ENCODE measurements at regions not wholly inside any gene's neighbourhood (a gene's known extent, or its start where the extent isn't known, plus 50 kb on each side); places are given as distances from the start of the nearest gene placed in this dataset.

- H3K4me1 ChIP-seq (replicated peaks; ENCODE audit: insufficient read depth): no peaks in the 10 kb centered on the region
- H3K27ac ChIP-seq: no peak overlapping the region
- H3K9me2 ChIP-seq (ENCODE audit: insufficient read depth): no peaks in the 10 kb centered on the region
- H3K36me3 ChIP-seq (ENCODE audit: low read depth): no peaks in the 10 kb centered on the region
- ChIA-PET CTCF (interaction anchor here (0.6 kb wide), 1 partner anchor 17 kb away, joined by 3 read pairs; no protein-coding TSS in a partner anchor), POLR2A (ENCODE audit: unreplicated experiment) (no interaction called here)
- H3K9me3 ChIP-seq (ENCODE audit: insufficient read depth, low read depth): no peaks in the 10 kb centered on the region
- peaks cover 12% of the 10 kb centered on the region; the same call in 1 of the 2 replicates for H3K27me3 ChIP-seq (ENCODE audit: insufficient read depth, low read depth)
- no TSS peak for BruUV-seq (replicated peaks)
- TF ChIP-seq CTCF (conservative IDR thresholded peaks at IDR 0.05): no peak
- no peak for TF ChIP-seq EZH2 (IDR thresholded peaks at IDR 0.05; ENCODE audit: low read depth)
- H3F3A ChIP-seq (ENCODE audit: insufficient read depth, low read depth): no peaks in the 10 kb centered on the region
- no peaks in the 10 kb centered on the region for H4K20me1 ChIP-seq (ENCODE audit: insufficient read depth)
- no peak for DNase-seq
- H3K4me2 ChIP-seq: no peak overlapping the region
- H3K4me3 ChIP-seq: no peak overlapping the region
- no peak overlapping the region for H2AFZ ChIP-seq
- H3K79me2 ChIP-seq (ENCODE audit: low read depth): no peaks in the 10 kb centered on the region
- intact Hi-C loops (cut with micrococcal nuclease; ENCODE audit: unreplicated experiment): no loop called here
Observed at GRCh38 chr5:160500786-160501779, 79.4 kb downstream of the PTTG1 start.

- CTCF ChIA-PET: no interaction called here
- TF ChIP-seq EZH2 (IDR thresholded peaks at IDR 0.05; ENCODE audit: low read depth) (no peak), CTCF (conservative IDR thresholded peaks at IDR 0.05) (no peak)
- H3K9me2 ChIP-seq (ENCODE audit: insufficient read depth): no peaks in the 10 kb centered on the region
- no peak overlapping the region for H3K4me3 ChIP-seq
- BruUV-seq (replicated peaks): no TSS peak
- no peaks in the 10 kb centered on the region for H3K4me1 ChIP-seq (replicated peaks; ENCODE audit: insufficient read depth)
- DNase-seq: no peak
- H4K20me1 ChIP-seq (ENCODE audit: insufficient read depth): no peaks in the 10 kb centered on the region
- no peaks in the 10 kb centered on the region for H3K9me3 ChIP-seq (ENCODE audit: insufficient read depth, low read depth)
- H3K4me2 ChIP-seq: no peak overlapping the region
- intact Hi-C loops (cut with micrococcal nuclease; ENCODE audit: unreplicated experiment): no loop called here
- H3F3A ChIP-seq (ENCODE audit: insufficient read depth, low read depth): no peaks in the 10 kb centered on the region
- H2AFZ ChIP-seq: no peak overlapping the region
- H3K27me3 ChIP-seq (ENCODE audit: insufficient read depth, low read depth): peaks cover 12% of the 10 kb centered on the region; the same call in 1 of the 2 replicates
- no peak overlapping the region for H3K27ac ChIP-seq
- POLR2A ChIA-PET (ENCODE audit: unreplicated experiment): no interaction called here
- no peaks in the 10 kb centered on the region for H3K36me3 ChIP-seq (ENCODE audit: low read depth)
- H3K79me2 ChIP-seq (ENCODE audit: low read depth): no peaks in the 10 kb centered on the region
Observed at GRCh38 chr5:160504906-160505305, 83.3 kb downstream of the PTTG1 start.

GRCh38 chr5:160506006-160507004, 84.7 kb downstream of the PTTG1 start:
- H3K27ac ChIP-seq: no peak overlapping the region
- H3K36me3 ChIP-seq (ENCODE audit: low read depth): no peaks in the 10 kb centered on the region
- POLR2A ChIA-PET (ENCODE audit: unreplicated experiment): interaction anchor here (0.6 kb wide), 1 partner anchor 1240 kb away, joined by 10 read pairs; no protein-coding TSS in a partner anchor
- no peak overlapping the region for H2AFZ ChIP-seq
- peaks cover 25% of the 10 kb centered on the region for H3K27me3 ChIP-seq (ENCODE audit: insufficient read depth, low read depth)
- H3K79me2 ChIP-seq (ENCODE audit: low read depth): no peaks in the 10 kb centered on the region
- H3F3A ChIP-seq (ENCODE audit: insufficient read depth, low read depth): no peaks in the 10 kb centered on the region
- H3K9me2 ChIP-seq (ENCODE audit: insufficient read depth): no peaks in the 10 kb centered on the region
- H3K4me1 ChIP-seq (replicated peaks; ENCODE audit: insufficient read depth): no peaks in the 10 kb centered on the region
- CTCF ChIA-PET: no interaction called here
- DNase-seq: no peak
- no peaks in the 10 kb centered on the region for H3K9me3 ChIP-seq (ENCODE audit: insufficient read depth, low read depth)
- H4K20me1 ChIP-seq (ENCODE audit: insufficient read depth): no peaks in the 10 kb centered on the region
- intact Hi-C loops (cut with micrococcal nuclease; ENCODE audit: unreplicated experiment): no loop called here
- TF ChIP-seq CTCF (conservative IDR thresholded peaks at IDR 0.05): no peak
- TF ChIP-seq EZH2 (IDR thresholded peaks at IDR 0.05; ENCODE audit: low read depth): no peak
- H3K4me3 ChIP-seq: no peak overlapping the region
- H3K4me2 ChIP-seq: no peak overlapping the region
- BruUV-seq (replicated peaks): no TSS peak
